ENCODE measurements at regions not wholly inside any gene's neighbourhood (a gene's known extent, or its start where the extent isn't known, plus 50 kb on each side); places are given as distances from the start of the nearest gene placed in this dataset.

DNA sequence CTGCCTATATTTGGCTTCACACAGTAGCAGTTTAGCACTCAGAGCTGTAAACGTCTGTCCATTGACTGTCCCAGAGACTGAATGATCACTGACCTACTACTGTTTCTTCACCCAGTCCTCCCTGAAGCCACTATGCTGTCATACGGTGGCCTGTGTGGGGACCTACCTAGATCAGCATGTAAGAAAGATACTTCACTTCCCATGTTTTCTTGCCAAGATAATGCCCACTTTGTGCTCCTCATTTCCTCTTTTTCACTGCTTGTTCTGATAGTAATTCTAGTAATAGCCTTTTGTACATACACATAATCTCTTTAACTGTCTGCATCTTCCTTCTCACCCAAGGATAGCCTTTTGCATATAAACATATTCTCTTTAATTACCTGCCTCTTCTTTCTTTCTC, 109.9 kb upstream of the TIAM2 start:
- DNase-seq, result no peak

DNA sequence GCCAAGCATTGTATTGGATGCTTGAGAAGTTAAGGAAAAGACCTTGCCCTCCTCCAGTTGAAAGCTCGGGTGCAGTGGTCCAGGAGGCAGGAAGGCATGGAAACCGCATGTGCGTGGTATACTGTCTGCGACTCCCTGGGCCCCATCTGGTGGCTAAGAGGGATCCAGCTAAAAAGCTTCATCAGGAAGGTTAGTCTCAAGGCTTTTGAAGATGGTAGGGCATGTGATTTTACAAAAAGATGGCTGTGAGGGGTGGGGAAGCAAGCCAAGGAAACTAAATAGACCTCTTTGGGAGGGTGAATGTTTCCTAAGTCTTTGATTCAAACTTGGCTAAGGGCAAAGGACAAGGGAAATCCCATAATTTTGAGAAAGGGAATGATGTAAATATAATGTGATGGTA, 109.1 kb upstream of the TIAM2 start:
- DNase-seq, result no peak

DNA sequence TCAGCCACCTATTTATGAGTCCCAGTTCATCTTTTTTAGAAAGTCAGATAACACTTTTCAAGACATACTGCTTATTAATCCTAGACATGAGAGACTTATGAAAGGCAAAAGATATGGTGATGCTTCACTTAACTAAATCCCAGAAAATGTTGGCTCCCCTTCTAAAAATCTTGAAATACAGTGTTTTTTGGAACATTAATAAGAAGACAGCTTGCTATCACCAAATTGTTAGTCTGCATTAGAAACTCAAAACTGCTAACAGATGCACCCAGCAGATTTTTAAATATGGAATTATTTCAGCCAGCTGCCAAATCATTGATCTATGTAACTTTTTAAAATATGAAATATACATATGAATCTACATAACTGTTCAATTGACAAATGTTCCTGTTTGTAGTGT, 108.6 kb upstream of the TIAM2 start:
- DNase-seq, result no peak

DNA sequence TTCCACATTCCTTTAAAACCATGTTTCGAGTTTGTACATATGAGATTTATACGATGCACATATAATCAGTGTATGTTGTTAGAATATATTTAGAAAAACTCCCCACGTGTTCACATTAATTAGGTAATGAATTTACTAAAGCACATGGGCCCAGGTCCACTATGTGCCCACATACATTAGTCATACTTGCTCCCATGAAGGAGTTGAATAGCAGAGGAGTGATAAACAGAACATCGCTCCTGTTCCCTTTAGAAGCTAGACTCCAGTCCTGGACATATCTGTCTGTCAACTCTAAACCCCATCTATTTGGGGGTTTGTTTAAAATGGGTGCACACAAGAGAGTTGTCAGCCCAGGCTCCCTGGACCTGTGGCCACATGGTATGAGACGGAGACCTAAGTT, 108.1 kb upstream of the TIAM2 start:
- no peak for DNase-seq

DNA sequence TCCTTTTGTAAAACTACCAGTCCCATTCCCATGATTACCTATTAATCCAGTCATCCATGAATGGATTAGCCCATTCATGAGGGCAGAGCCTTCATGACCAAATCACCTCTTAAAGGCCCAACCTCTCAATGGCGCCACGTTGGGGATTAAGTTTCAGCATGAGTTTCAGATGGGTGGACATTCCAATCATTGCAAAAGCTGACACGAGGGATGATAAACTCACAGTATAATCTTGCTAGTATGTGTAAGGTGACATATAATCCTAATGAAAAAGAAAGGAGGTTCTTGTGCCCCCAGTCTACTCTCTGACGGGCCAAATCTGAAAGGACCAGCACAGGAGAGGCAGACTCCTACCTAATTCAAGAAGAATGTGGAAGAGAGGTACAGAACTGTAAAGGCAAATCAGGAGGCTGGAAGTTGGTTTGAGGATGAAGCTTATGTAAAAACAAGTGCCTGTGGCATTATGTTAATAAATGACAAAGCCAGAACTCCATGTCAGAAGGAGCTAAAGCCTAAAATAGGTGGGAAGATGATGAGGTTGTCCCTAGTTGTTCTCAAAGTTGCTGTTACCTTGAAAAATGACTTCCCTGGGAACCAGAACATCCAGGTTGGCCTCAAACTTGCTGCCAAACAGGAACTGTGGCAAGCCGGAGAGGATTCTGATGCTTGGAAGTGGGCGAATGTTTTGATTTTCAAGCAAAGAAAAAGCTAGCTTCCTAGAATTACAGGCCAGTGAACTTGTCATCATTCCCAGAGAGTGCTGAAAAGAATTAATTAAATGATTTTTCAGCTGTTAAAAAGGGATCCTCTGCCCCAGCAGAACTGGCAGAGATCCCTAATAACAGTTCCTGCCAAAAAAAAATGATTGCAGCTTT, 106.5 kb upstream of the TIAM2 start:
- DNase-seq, result no peak

DNA sequence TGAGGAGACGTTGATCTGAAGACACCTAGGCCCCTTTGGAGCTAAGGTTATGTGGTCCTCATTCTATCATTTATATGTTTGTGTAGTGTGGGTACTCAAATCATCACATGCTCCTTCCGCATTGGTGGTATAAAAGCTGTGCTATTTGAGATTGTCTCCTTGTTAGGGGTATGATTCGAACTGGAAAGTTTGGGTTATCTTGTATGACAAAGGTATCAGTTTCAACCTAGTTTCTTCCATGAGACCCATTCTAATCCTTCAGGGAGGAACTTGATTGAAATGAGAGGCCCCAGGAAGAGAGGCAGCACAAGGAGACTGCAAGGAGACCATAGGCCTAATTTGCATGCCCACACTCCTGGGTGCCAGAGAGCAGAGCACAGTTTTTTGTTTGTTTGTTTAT, 104.2 kb upstream of the TIAM2 start:
- DNase-seq, result no peak

DNA sequence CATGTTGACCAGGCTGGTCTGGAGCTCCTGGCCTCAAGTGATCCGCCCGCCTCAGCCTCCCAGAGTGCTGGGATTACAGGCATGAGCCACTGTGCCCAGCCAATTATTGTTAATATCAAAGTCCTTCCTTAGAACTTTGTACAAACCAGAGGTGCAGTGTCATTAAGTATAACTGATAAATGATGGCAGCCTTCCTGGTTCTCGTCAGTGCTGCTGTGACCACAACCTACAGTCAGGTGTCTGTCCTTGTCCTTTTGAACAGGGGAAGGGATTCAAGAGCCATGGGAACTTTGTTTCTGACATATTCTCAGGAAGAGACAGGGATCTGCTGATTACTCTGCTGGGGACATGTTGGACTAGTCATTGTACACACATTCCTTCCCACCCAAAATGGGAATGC, 103.2 kb upstream of the TIAM2 start:
- DNase-seq, result no peak

DNA sequence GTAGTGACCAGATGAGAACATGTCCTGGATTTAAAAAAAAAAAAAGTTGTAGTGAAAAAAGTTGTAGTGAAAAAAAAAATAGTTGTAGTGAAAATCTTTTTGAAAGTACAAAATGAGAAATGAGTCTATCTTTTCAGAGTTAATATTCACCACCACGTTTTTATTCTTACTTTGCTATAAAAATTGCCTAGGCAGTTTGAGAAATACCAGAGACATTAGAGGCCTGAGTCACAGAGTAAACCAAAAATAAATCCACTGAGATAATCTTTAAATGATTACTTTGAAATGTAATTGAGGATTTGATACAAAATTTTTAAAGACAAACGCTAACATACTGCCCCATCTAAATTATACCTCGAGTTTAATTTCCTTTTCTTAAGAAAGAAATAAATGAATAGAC, 101.2 kb upstream of the TIAM2 start:
- no peak for DNase-seq

DNA sequence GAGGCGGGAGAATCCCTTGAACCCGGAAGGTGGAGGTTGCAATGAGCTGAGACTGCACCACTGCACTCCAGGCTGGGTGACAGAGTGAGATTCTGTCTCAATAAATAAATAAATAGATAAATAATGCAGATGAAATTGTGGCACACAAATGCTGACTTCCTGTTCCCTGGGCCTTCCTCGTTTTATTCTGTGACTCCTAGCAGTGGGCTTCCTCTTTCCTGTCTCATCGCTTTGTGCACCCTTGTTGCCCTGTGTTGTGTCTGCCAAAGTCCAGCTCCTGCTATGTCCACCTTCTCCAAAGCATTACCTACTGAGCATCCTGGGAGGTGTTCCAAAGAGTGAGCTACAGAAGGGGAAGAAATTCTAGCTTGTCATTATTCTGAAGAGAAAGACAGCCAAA, 100.2 kb upstream of the TIAM2 start:
- DNase-seq, result no peak

DNA sequence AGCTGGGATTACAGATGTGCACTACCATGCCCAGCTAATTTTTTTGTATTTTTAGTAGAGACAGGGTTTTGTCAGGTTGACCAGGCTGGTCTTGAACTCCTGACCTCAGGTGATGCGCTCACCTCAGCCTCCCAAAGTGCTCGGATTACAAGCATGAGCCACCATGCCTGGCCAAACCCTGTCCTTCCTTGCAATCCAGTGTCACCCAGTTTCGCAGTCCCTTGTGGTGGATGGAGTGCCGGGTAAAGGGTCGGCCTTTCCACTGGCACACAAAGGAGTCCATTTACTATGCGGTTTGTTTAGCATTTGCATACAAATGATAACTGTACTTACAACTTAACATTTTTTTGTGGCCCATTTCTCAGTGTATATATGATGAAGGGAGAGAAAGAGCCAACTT, 99.3 kb upstream of the TIAM2 start:
- no peak for DNase-seq

DNA sequence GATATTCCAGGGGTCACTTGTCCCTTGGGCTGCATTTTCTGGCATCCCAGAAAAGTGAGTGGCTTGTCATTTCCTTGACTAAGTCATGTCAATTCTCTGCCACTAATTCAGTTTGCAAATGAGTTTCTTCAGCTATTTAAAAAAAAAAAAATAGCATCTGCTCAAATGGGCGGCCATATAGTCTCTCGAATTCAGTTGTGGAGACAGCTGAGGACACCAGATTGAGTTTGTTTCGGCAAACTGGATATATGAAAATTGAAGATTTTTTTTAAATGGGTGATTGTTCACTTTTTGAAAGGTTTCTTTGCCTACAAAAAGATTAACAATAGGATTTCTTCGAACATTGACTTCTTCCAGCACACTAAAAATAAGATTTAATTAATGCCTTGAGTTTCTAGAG, 96.3 kb upstream of the TIAM2 start:
- DNase-seq, result no peak

DNA sequence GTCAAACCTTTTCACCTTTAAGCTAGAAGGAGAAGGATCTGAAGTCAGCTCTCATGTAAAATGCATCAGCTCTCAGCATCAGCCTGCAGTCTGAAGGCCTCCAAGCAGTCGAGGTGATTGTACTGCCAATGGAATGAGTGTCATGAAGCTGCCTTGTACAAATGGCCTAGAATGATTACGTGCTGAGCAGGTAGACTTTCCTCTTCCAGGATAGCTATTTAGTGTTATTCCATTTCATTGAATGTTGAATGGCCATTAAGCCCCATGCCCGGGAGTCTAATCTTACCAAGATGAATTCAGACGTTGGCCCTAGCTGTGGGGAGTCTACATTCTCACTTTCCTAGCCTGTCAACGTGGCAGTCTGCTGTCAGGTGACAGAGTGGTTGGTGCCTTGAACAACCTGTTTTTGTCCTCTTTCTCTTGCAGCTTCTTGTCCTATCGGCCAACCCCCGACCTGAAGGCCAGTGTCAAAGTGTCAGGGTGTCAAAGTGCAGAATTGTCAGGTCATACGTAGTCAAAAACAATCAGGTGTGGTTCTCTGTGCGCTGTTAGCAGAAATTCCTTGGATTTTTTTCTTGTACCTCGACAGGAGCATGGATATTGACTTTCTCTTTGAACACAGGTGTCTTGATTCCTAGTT, 95.2 kb upstream of the TIAM2 start:
- DNase-seq, result no peak

DNA sequence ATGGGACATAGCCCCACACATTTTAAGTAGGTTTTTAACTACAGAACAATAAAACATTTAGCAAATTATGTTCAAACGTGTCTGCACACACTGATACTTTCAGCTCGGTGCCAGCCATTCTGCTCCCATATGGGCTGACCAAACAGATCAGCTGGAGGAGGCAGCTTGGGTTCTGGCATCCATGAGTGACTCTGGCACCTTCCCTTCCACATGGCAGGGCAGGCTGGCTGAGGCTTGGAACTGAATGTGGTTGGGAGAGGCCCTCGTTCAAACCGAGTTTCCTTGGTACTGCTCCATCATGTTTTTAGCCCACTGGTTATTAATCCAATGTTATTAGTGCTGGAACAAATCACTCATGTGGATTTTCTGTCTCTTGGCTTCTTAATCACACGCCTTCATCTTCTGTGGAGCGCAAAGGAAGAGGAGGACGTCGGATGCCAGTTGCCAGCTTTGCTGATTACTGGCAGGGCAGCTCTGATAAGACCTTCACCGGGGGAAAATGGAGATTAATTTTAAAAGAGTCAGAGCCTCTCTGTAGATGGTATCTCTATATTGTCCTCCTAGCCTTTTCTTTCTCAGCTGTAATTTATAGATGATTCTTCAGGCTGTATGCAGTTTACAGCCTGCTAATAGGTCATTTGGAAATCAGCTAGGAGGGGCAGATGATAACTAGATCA, 93.1 kb upstream of the TIAM2 start:
- DNase-seq, result no peak

DNA sequence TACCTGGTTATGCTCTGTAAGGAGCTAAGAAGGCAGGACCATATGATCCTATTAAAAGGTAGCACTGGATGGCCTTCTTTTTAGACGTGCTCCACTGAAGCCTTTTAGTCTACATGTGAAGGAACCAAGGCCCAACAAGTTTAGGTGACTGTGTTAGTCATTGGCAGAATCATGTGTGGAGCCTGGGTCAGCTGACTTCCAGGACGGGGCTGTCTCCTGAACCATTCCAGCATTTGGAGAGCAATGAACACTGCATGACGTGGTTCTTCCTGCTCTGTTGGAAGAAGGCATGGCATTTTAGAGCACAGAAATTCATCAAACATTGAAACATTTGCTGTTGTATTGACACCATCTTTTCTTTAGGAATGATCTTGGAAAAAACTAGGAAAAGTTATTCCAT, 87.8 kb upstream of the TIAM2 start:
- no peak for DNase-seq

DNA sequence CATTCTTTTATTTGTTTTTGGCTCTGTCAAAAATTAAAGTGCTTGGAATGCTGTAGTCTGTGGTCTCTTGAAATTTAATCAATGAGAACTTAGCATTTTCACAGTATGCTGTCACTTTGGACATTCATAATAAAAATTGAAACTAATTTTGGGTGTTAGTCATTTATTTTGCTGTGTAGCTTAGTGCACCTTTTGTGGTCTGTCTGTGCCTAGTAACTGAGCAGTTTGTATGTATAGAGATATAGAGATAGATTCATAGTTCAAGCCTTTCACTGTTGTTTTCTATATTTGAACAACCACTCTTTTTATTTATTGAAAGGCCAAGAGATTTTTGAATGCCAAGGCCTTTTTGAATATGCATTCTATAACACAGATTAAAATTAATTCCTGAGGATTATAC, 86.4 kb upstream of the TIAM2 start:
- no peak for DNase-seq

DNA sequence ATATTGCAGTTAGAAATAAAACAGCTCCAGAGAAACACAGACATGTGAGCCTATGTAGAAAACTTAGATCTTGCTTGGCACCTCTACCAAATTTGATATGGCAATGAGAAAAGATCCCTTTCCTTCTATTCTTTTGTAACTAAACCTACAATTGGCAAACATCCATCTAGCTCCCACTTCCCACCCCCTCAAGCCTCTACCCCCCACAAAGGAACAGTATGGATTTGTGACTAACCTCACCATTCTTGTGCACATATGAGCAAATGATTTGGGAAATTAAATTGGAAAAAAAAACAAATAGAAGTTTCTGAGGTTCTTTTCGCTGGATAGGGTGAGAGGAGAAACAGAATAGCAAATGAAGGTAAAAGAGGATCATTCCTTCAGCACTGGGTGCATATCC, 85.8 kb upstream of the TIAM2 start:
- DNase-seq, result no peak

DNA sequence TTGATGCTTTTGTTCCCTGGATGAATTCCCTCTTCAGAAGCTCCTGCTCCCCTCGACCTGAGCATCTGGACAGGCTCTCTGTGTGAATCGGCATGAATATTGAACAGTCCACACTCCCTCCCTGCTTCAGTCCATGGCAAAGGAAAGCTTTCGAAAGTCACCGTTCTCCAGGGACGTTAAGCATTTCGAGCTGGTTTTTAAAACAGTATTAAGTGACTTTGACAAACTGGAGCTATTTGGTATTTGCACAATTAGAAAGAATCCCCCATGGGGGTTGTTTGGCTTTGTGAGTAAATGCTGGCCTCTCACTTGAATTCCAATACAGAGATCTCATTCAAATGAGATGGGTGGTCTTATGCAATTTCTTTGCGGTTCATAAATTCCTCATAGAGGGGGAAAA, 85.3 kb upstream of the TIAM2 start:
- DNase-seq, result no peak

DNA sequence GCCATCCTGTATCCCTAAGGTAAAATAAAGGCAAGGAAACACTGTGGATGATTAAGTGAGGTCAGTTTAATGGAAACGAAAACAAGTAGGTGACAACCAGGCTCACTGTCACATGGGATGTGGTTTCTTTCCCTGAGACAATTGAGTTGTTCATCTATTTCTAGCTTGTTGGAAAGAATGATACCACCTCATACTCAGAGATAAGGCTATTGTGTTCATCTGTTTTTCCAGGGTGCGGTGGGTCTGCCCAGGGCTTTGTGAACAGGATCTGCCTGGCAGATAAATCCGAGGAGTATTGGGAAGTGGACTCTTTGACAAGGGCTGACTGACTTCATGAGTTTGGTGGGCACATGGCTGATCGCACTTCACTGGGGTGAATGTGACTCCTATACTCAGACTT, 80.8 kb upstream of the TIAM2 start:
- no peak for DNase-seq

DNA sequence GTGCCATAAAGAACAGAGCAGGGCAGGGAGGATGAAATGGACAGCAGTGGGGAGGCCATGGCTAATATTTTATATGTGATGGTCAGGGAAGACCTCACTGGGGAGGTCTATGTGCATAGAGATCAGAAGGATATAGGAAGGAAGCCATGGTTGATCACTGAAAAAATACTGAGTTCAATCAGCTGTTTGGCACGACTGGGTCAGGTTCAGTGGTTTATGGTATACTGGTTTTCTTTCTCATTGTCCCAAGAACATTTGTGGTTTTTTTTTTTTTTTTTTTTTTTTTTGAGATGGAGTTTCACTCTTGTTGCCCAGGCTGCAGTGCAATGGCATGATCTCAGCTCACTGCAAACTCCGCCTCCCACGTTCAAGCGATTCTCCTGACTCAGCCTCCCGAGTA, 78.3 kb upstream of the TIAM2 start:
- no peak for DNase-seq

DNA sequence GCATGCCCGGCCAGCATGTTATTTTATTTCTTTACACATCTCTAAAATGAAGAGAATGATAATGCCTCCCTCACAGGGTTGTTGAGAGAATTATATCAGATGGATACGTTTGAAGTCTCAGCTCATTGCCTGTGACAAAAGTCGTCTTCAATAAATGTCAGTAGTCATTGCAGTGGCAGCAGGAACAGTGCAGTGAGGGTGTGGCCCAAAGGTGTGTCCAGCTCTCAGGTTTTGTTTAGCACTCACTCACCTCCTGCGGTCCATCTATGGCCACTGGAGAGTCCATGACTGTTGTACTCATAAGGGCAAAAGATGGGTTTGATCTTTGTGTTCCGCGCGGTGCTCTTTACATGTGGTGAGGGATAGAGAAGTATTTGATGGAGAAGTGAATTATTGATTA, 77.2 kb upstream of the TIAM2 start:
- DNase-seq, result no peak

DNA sequence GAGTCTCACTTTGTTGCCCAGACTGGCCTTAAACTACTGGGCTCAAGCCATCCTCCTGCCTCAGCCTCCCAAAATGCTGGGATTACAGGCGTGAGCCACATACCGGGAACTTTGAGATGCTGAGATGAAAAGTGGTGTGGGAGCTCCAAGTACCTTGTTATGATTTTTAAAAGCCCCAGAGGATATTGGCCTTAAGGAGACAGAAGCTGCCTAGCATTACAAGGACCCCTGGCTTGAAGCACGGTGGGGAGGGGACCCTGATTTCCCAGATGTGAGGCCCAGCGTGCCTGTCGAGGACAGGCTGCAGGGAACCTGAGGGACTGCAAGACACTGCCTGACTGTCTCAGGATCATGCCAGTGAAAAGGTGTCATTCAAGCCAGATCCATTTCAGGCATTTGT, 75.3 kb upstream of the TIAM2 start:
- DNase-seq, result no peak

DNA sequence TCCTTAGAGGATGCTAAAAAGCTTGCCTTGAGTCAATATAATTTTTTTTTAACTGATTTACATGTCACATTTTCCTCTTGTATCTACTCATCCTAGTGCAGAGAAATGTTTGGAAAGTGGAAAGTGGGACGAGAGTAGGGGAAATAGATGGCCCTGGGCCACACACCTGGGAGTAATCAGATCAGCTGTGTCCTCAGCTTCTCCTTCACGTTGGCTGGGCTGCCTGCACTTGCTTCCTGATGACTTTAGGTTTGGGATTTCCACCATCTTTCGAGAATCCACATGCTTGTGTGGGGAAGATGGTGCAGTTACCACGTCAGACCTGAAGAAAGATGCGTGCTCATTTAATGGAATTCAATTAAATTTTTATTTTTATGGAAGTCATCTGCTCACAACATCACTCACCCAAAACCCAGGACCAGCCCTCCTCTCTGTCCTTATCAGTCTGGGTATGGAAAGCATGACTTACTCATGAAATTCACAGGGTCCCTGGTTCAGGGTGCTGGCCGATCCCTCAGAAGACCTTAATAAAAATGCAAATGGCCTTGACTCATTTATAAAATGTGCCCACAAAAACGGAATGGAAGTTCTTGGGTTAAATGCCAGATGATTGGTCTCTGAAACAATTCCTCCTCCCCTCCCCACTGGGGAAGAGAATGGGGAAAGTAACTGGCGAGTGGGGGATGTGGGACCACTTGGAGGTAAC, 74.5 kb upstream of the TIAM2 start:
- DNase-seq, result no peak

DNA sequence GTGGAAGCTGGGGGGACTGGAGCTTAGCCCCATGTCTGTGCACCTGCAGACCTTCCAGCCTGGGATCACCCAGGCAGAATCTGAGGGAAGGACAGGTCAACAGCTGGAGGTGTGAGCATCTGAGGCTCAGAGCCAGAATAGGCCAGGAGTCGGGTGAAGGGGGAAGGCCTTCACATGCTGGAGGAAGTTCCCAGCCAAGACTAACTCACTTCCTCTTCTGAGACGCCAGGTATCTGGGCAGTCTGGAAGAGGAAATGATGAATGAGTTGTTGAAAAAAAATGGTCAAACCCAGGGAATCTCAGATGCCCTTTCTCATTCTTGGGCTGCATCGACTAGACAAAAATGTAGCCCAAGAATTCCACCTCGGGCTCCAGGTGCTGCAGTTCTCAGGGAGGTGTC, 73.6 kb upstream of the TIAM2 start:
- no peak for DNase-seq
